ENCODE measurements at regions not wholly inside any gene's neighbourhood (a gene's known extent, or its start where the extent isn't known, plus 50 kb on each side); places are given as distances from the start of the nearest gene placed in this dataset.
"Not testable (repeated sequence)": the region's sequence is repeated elsewhere in the genome, so short reads cannot be mapped to it uniquely, and the experiment has no call there.

GRCh38 chr11:36733721-36734120 lies 135.7 kb upstream of the RAG2 start:
- DNase-seq = not testable (repeated sequence)

GRCh38 chr11:36730761-36731160 lies 132.7 kb upstream of the RAG2 start:
- no peak for DNase-seq

GRCh38 chr11:36729825-36730224 lies 131.8 kb upstream of the RAG2 start:
- DNase-seq = no peak

GRCh38 chr11:36726420-36726819 lies 128.4 kb upstream of the RAG2 start:
- no peak for DNase-seq

- no peak for DNase-seq
Observed at GRCh38 chr11:36724742-36725385, 126.8 kb upstream of the RAG2 start.

- DNase-seq = no peak
Observed at GRCh38 chr11:36722421-36722820, 124.4 kb upstream of the RAG2 start.

- no peak for DNase-seq
Observed at GRCh38 chr11:36719358-36720107, 121.5 kb upstream of the RAG2 start.

- no peak for DNase-seq
Observed at GRCh38 chr11:36718451-36718850, 120.4 kb upstream of the RAG2 start.

- DNase-seq = no peak
Observed at GRCh38 chr11:36713715-36714114, 115.7 kb upstream of the RAG2 start.

GRCh38 chr11:36711104-36711825 lies 113.2 kb upstream of the RAG2 start:
- DNase-seq = no peak
